Peyer's patch (tissue), 4 donors: ENCODE measurements at regions not wholly inside any gene's neighbourhood (a gene's known extent, or its start where the extent isn't known, plus 50 kb on each side); places are given as distances from the start of the nearest gene placed in this dataset.
"Not testable (repeated sequence)": the region's sequence is repeated elsewhere in the genome, so short reads cannot be mapped to it uniquely, and the experiment has no call there.

Experiments
- DNase-seq, 3 donors: peaks; one replicate each; pipeline ENCODE4 v3.0.0-alpha.2; 2017 to 2019
- H3K27ac ChIP-seq, 4 donors: fragments of 200-600 bp; sonication (generic); one replicate each; pipeline ENCODE4 v1.5.1; 2016 to 2019
- H3K27me3 ChIP-seq, 2 donors: fragments of 200-600 bp; sonication (generic); one replicate each; pipeline ENCODE4 v1.5.1; 2019
- H3K36me3 ChIP-seq, 3 donors: fragments of 200-600 bp; sonication (generic); one replicate each; pipeline ENCODE4 v1.5.1; 2016 to 2019
- H3K4me1 ChIP-seq, 4 donors: fragments of 200-600 bp; sonication (generic); one replicate each; pipeline ENCODE4 v1.5.1; 2016 to 2019
- H3K4me3 ChIP-seq, 4 donors: fragments of 200-600 bp; sonication (generic); 1 replicate in 3 of 4; 2 replicates in 1 of 4; pipeline ENCODE4 v1.5.1; 2016 to 2019; ENCODE audit warnings: mild to moderate bottlenecking in 1 of 4
- H3K9me3 ChIP-seq, 4 donors: fragments of 200-600 bp; sonication (generic); one replicate each; pipeline ENCODE4 v1.5.1; 2016 to 2019; ENCODE audit warnings: mild to moderate bottlenecking in 1 of 4
- POLR2A ChIP-seq, 2 donors: fragments of 450-650 bp; IDR thresholded peaks; one replicate each; pipeline ENCODE4 v1.5.1; 2017; ENCODE audit warnings: antibody characterized with exemption in 2 of 2, mild to moderate bottlenecking in 2 of 2, moderate library complexity in 2 of 2
- TF ChIP-seq, protein P1 (sequence below), 6 experiments: fragments of 450-650 bp in 4 of 6; fragments of 200-600 bp in 2 of 6; sonication (generic) in 1 of 6; IDR thresholded peaks; one replicate each; pipeline ENCODE4 v1.5.1; 2017 to 2019; ENCODE audit warnings: antibody characterized with exemption in 6 of 6, mild to moderate bottlenecking in 3 of 6, moderate library complexity in 1 of 6

DNA sequence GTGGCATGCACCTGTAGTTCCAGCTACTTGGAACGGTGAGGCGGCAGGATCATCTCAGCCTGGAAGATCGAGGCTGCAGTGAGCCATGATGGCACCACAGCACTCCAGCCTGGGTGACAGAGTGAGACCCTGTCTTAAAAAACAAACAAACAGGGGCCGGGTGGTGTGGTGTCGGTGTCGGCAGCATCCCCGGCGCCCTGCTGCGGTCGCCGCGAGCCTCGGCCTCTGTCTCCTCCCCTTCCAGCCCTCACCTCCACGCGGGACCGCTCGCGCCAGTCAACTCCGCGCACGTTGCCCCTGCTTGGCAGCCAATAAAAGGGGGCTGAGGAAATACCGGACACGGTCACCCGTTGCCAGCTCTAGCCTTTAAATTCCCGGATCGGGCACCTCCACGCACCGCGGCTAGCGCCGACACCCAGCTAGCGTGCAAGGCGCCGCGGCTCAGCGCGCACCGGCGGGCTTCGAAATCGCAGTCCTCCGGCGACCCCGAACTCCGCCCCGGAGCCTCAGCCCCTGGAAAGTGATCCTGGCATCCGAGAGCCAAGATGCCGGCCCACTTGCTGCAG is 204.7 kb downstream of the CDRT15L2 start:
- Histone ChIP-seq H3K4me3 (no peak overlapping the region), H3K4me1 (no peaks in the 10 kb centered on the region)
- DNase-seq, result no peak

DNA sequence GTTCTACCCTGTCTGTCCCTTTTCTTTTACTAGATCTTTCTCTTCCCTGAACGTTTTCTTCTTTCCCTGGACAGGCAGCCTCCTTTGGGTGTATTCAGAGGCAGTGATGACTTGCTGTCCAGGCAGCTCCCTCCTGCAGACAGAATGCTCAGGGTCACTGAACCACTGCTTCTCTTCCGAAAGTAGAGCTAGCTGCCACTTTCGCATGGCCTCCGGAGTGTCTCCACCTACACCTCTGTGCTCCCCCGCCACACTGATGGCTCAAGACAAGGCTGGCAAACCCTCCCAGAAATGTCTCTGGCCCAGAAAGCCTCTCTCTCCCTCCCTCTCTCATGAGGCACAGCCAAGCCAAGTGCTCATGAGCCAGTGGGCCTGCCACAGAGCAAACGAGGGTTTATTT is 207.8 kb downstream of the CDRT15L2 start:
- TF ChIP-seq POLR2A (IDR thresholded peaks at IDR 0.05), result no peak
- TF ChIP-seq, protein P1, sequence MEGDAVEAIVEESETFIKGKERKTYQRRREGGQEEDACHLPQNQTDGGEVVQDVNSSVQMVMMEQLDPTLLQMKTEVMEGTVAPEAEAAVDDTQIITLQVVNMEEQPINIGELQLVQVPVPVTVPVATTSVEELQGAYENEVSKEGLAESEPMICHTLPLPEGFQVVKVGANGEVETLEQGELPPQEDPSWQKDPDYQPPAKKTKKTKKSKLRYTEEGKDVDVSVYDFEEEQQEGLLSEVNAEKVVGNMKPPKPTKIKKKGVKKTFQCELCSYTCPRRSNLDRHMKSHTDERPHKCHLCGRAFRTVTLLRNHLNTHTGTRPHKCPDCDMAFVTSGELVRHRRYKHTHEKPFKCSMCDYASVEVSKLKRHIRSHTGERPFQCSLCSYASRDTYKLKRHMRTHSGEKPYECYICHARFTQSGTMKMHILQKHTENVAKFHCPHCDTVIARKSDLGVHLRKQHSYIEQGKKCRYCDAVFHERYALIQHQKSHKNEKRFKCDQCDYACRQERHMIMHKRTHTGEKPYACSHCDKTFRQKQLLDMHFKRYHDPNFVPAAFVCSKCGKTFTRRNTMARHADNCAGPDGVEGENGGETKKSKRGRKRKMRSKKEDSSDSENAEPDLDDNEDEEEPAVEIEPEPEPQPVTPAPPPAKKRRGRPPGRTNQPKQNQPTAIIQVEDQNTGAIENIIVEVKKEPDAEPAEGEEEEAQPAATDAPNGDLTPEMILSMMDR (IDR thresholded peaks at IDR 0.05), result no peak
- DNase-seq, result no peak
- no peaks in the 10 kb centered on the region for H3K9me3 ChIP-seq
- no peaks in the 10 kb centered on the region for H3K36me3 ChIP-seq
- no peaks in the 10 kb centered on the region for H3K4me1 ChIP-seq
- H3K27me3 ChIP-seq, result no peaks in the 10 kb centered on the region
- H3K27ac ChIP-seq, result no peak overlapping the region
- H3K4me3 ChIP-seq, result no peak overlapping the region

More for the DNA sequence above, 204.7 kb downstream of the CDRT15L2 start:
- Histone ChIP-seq H3K36me3 (no peaks in the 10 kb centered on the region), H3K9me3 (no peaks in the 10 kb centered on the region), H3K27me3 (no peaks in the 10 kb centered on the region), H3K27ac (no peak overlapping the region)
- no peak for TF ChIP-seq POLR2A (IDR thresholded peaks at IDR 0.05)
- TF ChIP-seq, protein P1 (IDR thresholded peaks at IDR 0.05), result no peak

- no peak overlapping the region for H3K4me3 ChIP-seq
- H3K27ac ChIP-seq, result no peak overlapping the region
- TF ChIP-seq, protein P1 (IDR thresholded peaks at IDR 0.05), result no peak
- TF ChIP-seq POLR2A (IDR thresholded peaks at IDR 0.05), result no peak
- H3K9me3 ChIP-seq, result no peaks in the 10 kb centered on the region
- H3K4me1 ChIP-seq, result no peaks in the 10 kb centered on the region
- no peaks in the 10 kb centered on the region for H3K27me3 ChIP-seq
- DNase-seq, result no peak
- H3K36me3 ChIP-seq, result no peaks in the 10 kb centered on the region
Observed at GRCh38 chr17:20791626-20792025, 212.1 kb downstream of the CDRT15L2 start.

DNA sequence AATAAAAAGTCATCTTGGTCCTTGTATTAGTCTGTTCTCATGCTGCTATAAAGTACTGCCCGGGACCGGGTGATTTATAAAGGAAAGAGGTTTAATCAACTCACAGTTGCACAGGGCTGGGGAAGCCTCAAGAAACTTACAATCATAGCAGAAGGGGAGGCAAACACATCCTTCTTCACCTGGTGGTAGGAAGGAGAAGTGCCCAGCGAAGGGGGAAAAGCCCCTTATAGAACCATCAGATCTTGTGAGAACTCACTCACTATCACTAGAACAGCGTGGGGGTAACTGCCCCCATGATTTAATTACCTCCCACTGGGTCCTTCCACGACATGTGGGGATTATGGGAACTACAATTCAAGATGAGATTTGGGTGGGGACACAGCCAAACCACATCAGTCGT is 215.0 kb downstream of the CDRT15L2 start:
- not testable (repeated sequence) for DNase-seq, H3K27me3 ChIP-seq, H3K4me1 ChIP-seq

GRCh38 chr17:20797292-20797691 is 217.8 kb downstream of the CDRT15L2 start:
- TF ChIP-seq POLR2A (IDR thresholded peaks at IDR 0.05), result no peak
- TF ChIP-seq, protein P1 (IDR thresholded peaks at IDR 0.05), result no peak
- no peak for DNase-seq
- no peaks in the 10 kb centered on the region for H3K4me1 ChIP-seq
- H3K27ac ChIP-seq, result no peak overlapping the region
- no peaks in the 10 kb centered on the region for H3K36me3 ChIP-seq
- no peak overlapping the region for H3K4me3 ChIP-seq
- no peaks in the 10 kb centered on the region for H3K27me3 ChIP-seq
- no peaks in the 10 kb centered on the region for H3K9me3 ChIP-seq

More for the DNA sequence above, 215.0 kb downstream of the CDRT15L2 start:
- H3K27ac ChIP-seq, H3K36me3 ChIP-seq, H3K4me3 ChIP-seq, H3K9me3 ChIP-seq: not testable (repeated sequence)

- TF ChIP-seq, protein P1 (IDR thresholded peaks at IDR 0.05), result no peak
- no peak for TF ChIP-seq POLR2A (IDR thresholded peaks at IDR 0.05)
- no peak for DNase-seq
- no peaks in the 10 kb centered on the region for H3K36me3 ChIP-seq
- H3K4me1 ChIP-seq, result no peaks in the 10 kb centered on the region
- H3K9me3 ChIP-seq, result no peaks in the 10 kb centered on the region
- no peak overlapping the region for H3K27ac ChIP-seq
- H3K4me3 ChIP-seq, result no peak overlapping the region
- H3K27me3 ChIP-seq, result no peaks in the 10 kb centered on the region
Observed at GRCh38 chr17:20800146-20800545, 220.6 kb downstream of the CDRT15L2 start.
